Upper lobe of left lung (tissue), 6 donors: ENCODE measurements at regions not wholly inside any gene's neighbourhood (a gene's known extent, or its start where the extent isn't known, plus 50 kb on each side); places are given as distances from the start of the nearest gene placed in this dataset.

Source experiments
- ATAC-seq, 2 donors: fragments of 200-7000 bp; cut with Tn5 transposase; one replicate each; pipeline ENCODE4 v1.9.1; 2022; ENCODE audit warnings: mild to moderate bottlenecking in 2 of 2, moderate library complexity in 2 of 2; ENCODE audit not compliant: low FRiP score in 2 of 2
- DNase-seq, 2 donors: peaks; one replicate each; pipeline ENCODE4 v3.0.0-alpha.2; 2019 to 2020
- H3K27ac ChIP-seq, 4 donors: fragments of 200-600 bp; sonication (generic); one replicate each; pipeline ENCODE4 v1.5.1; 2016 to 2019
- H3K27me3 ChIP-seq, 4 donors: fragments of 200-600 bp; sonication (generic); one replicate each; pipeline ENCODE4 v1.5.1; 2017 to 2019
- H3K36me3 ChIP-seq, 4 donors: fragments of 200-600 bp; sonication (generic); one replicate each; pipeline ENCODE4 v1.5.1; 2016 to 2019
- H3K4me1 ChIP-seq, 4 donors: fragments of 200-600 bp; sonication (generic); one replicate each; pipeline ENCODE4 v1.5.1; 2018 to 2019
- H3K4me3 ChIP-seq, 4 donors: fragments of 200-600 bp; sonication (generic); one replicate each; pipeline ENCODE4 v1.5.1; 2017 to 2019; ENCODE audit warnings: mild to moderate bottlenecking in 2 of 4, moderate library complexity in 1 of 4
- H3K9me3 ChIP-seq, 4 donors: fragments of 200-600 bp; sonication (generic); one replicate each; pipeline ENCODE4 v1.5.1; 2018 to 2019
- EP300 ChIP-seq, 4 donors: sonication (generic); formaldehyde crosslinking; IDR thresholded peaks; one replicate each; pipeline ENCODE4 v1.5.1; 2017; ENCODE audit warnings: antibody characterized with exemption in 4 of 4, control low read depth in 2 of 4
- POLR2A ChIP-seq, 4 donors: fragments of 450-650 bp; IDR thresholded peaks; one replicate each; pipeline ENCODE4 v1.5.1; 2016 to 2017; ENCODE audit warnings: antibody characterized with exemption in 4 of 4, mild to moderate bottlenecking in 2 of 4
- POLR2AphosphoS5 ChIP-seq, 2 donors: sonication (generic); formaldehyde crosslinking; IDR thresholded peaks; one replicate each; pipeline ENCODE4 v1.5.1; 2017; ENCODE audit warnings: antibody characterized with exemption in 2 of 2
- WGBS, 2 donors: methylation state at CpG; one replicate each; pipeline ENCODE4 v1.1.5; 2017 to 2018; 5-methylcytosine and 5-hydroxymethylcytosine counted together
- TF ChIP-seq, protein P1 (sequence below), 6 experiments: fragments of 450-650 bp in 4 of 6; fragments of 200-600 bp in 2 of 6; sonication (generic) in 2 of 6; IDR thresholded peaks; one replicate each; pipeline ENCODE4 v1.5.1; 2016 to 2019; ENCODE audit warnings: antibody characterized with exemption in 6 of 6
- donor health status: DM: no; HTN: no; CAD: no; lungs with moderate emphysema.
- donor health status: DM: no; HTN: yes; CAD: no; lungs with severe emphysema.

DNA sequence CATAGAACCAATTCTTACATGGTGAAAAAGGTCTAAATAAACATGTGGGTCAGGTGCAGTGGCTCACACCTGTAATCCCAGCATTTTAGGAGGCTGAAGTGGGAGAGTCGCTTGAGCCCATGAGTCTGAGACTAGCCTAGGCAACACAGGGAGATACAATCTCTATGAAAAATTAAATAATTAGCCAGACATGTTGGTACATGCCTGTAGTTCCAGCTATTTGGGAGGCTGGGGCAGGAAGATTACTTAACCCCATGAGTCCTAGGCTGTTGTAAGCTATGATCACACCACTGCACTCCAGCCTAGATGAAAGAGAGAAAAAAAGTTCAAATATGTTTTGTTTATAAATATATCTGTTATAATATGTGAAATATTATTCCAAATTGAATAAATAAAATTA is 643.6 kb downstream of the IPMK start:
- no peaks in the 10 kb centered on the region for H3K4me1 ChIP-seq
- DNase-seq (no peak), ATAC-seq (no peak)
- no peaks in the 10 kb centered on the region for H3K27me3 ChIP-seq
- 82 to 94% methylated on average over 1 of the region's 1 CpG for WGBS, 2 donors
- no peak overlapping the region for H3K27ac ChIP-seq
- H3K36me3 ChIP-seq: no peaks in the 10 kb centered on the region
- TF ChIP-seq EP300 (IDR thresholded peaks at IDR 0.05): no peak
- TF ChIP-seq, protein P1, sequence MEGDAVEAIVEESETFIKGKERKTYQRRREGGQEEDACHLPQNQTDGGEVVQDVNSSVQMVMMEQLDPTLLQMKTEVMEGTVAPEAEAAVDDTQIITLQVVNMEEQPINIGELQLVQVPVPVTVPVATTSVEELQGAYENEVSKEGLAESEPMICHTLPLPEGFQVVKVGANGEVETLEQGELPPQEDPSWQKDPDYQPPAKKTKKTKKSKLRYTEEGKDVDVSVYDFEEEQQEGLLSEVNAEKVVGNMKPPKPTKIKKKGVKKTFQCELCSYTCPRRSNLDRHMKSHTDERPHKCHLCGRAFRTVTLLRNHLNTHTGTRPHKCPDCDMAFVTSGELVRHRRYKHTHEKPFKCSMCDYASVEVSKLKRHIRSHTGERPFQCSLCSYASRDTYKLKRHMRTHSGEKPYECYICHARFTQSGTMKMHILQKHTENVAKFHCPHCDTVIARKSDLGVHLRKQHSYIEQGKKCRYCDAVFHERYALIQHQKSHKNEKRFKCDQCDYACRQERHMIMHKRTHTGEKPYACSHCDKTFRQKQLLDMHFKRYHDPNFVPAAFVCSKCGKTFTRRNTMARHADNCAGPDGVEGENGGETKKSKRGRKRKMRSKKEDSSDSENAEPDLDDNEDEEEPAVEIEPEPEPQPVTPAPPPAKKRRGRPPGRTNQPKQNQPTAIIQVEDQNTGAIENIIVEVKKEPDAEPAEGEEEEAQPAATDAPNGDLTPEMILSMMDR (IDR thresholded peaks at IDR 0.05): no peak
- H3K9me3 ChIP-seq: no peaks in the 10 kb centered on the region
- H3K4me3 ChIP-seq: no peak overlapping the region

DNA sequence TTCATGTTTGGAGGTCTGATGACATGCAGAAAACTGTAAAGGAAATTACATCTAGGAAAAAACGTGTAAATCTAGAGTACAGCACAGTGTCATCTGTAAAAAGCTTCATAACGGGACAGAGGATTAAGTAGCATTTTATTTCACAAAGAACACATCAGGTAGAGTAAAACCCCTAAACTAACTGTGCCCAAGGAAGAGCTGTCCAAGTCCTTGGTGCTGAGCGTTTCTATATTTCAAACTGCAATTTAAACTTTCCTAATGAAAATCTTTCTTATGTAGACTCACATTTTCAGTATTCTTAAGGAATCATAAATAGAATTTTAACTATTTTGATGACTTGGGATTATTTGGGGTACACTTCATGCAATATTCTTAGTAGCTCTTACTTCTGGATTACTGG is 646.2 kb downstream of the IPMK start:
- Histone ChIP-seq H3K9me3 (no peaks in the 10 kb centered on the region), H3K36me3 (no peaks in the 10 kb centered on the region), H3K4me1 (no peaks in the 10 kb centered on the region), H3K27ac (no peak overlapping the region), H3K4me3 (no peak overlapping the region), H3K27me3 (no peaks in the 10 kb centered on the region)
- DNase-seq: no peak
- TF ChIP-seq POLR2A (IDR thresholded peaks at IDR 0.05): no peak
- TF ChIP-seq, protein P1 (IDR thresholded peaks at IDR 0.05): no peak
- no peak for TF ChIP-seq EP300 (IDR thresholded peaks at IDR 0.05)
- no peak for TF ChIP-seq POLR2AphosphoS5 (IDR thresholded peaks at IDR 0.05)
- 64 to 67% methylated on average over 3 of the region's 3 CpGs for WGBS, 2 donors
- ATAC-seq: no peak

DNA sequence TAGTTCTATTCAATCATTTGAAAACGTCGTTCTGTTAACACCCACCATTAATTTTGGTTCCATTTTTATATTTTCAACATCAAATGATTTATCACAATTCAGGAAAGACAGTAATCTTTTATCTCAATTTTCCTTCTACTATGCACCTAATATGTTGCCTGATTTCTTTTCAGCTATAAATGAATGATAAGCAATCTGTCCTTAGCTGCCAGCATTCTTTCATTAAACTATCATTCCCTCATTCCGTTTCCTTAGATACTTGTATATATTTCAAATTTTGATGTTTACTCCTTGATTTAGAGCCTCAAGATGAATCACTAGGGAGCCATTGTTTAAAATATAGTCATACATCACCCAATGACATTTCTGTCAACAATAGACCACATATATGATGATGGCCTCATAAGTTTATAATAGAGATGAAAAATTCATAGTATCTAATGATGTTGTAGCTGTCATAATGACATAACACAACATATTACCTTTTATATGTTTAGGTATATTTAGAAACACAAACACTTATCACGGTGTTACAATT is 661.7 kb downstream of the IPMK start:
- no peaks in the 10 kb centered on the region for H3K36me3 ChIP-seq
- no peak for ATAC-seq
- 63 to 74% methylated on average over 4 of the region's 4 CpGs for WGBS, 2 donors

DNA sequence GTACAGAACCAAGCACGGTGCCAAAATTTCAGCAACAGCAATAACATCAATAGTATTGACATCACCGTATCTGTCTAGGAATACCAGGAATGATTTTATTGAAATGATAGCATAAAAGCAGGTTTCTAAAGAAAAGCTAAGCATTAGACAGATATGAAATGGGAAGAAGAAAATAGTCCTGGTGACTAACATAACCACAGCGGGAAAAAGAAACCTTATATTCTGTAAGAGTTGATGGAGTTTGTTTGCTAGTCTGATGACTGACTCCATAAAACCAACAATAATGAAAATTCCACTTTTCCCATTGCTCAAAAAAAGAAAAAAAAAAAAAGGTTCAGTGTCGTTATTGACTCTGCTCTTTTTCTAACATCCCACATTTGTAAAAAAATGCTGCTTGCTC is 668.3 kb downstream of the IPMK start:
- 86 to 92% methylated on average over 4 of the region's 4 CpGs for WGBS, 2 donors
- TF ChIP-seq EP300 (IDR thresholded peaks at IDR 0.05): no peak
- TF ChIP-seq POLR2A (IDR thresholded peaks at IDR 0.05): no peak
- no peak for TF ChIP-seq POLR2AphosphoS5 (IDR thresholded peaks at IDR 0.05)
- TF ChIP-seq, protein P1 (IDR thresholded peaks at IDR 0.05): no peak
- DNase-seq: no peak
- no peaks in the 10 kb centered on the region for H3K36me3 ChIP-seq
- no peaks in the 10 kb centered on the region for H3K9me3 ChIP-seq
- no peaks in the 10 kb centered on the region for H3K27me3 ChIP-seq
- no peaks in the 10 kb centered on the region for H3K4me1 ChIP-seq
- H3K4me3 ChIP-seq: no peak overlapping the region
- ATAC-seq: no peak
- H3K27ac ChIP-seq: no peak overlapping the region

More for the DNA sequence above, 661.7 kb downstream of the IPMK start:
- DNase-seq: no peak
- H3K9me3 ChIP-seq: no peaks in the 10 kb centered on the region
- no peak overlapping the region for H3K4me3 ChIP-seq
- H3K27me3 ChIP-seq: no peaks in the 10 kb centered on the region
- H3K27ac ChIP-seq: no peak overlapping the region
- TF ChIP-seq POLR2AphosphoS5 (IDR thresholded peaks at IDR 0.05): no peak
- no peak for TF ChIP-seq EP300 (IDR thresholded peaks at IDR 0.05)
- TF ChIP-seq, protein P1 (IDR thresholded peaks at IDR 0.05): no peak
- TF ChIP-seq POLR2A (IDR thresholded peaks at IDR 0.05): no peak
- no peaks in the 10 kb centered on the region for H3K4me1 ChIP-seq

DNA sequence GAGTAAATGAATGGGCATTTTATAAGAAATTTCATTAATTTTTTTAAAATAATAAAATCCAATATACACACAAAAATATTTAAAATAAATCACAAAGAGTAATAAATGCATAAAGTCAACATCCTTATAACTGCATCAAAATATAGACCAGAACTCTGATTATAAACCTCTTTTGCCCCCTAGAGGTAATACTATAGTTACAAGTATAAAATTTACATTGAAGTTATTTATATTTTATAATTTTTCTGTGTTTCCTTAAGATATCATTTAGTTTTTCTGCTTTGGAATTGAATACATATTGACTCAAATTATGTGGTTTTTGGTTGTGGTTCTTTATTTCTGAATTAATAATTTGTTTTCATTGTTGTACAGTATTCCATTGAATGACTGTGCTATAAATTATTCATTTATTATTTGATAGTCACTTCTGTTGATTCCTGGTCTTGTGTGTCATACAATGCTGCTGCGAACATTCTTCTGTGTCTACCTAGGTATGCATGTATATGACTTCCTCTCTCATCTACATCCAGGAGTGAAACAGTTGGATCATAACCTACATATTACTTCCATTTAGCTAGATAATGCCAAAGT is 673.6 kb downstream of the IPMK start:
- Histone ChIP-seq H3K4me3 (no peak overlapping the region), H3K36me3 (no peaks in the 10 kb centered on the region), H3K27me3 (no peaks in the 10 kb centered on the region), H3K9me3 (no peaks in the 10 kb centered on the region), H3K27ac (no peak overlapping the region), H3K4me1 (no peaks in the 10 kb centered on the region)
- no peak for TF ChIP-seq POLR2A (IDR thresholded peaks at IDR 0.05)
- TF ChIP-seq EP300 (IDR thresholded peaks at IDR 0.05): no peak
- TF ChIP-seq, protein P1 (IDR thresholded peaks at IDR 0.05): no peak
- TF ChIP-seq POLR2AphosphoS5 (IDR thresholded peaks at IDR 0.05): no peak
- 89 to 90% methylated on average over 1 of the region's 1 CpG for WGBS, 2 donors
- no peak for ATAC-seq
- DNase-seq: no peak
